GM23338 (cell line): ENCODE measurements at regions not wholly inside any gene's neighbourhood (a gene's known extent, or its start where the extent isn't known, plus 50 kb on each side); places are given as distances from the start of the nearest gene placed in this dataset.

ENCODE experiments used
- ATAC-seq: fragments of 200-7000 bp; cut with Tn5 transposase; 3 replicates; pipeline ENCODE4 v1.9.1; 2020
- DNase-seq: peaks from one replicate; pipeline ENCODE4 v3.0.0-alpha.2; 2015; ENCODE audit warnings: low spot score
- H2AFZ ChIP-seq: fragments of 200-600 bp; sonication (generic); 2 replicates; pipeline ENCODE4 v1.8.0; 2016; ENCODE audit warnings: antibody characterized with exemption, mild to moderate bottlenecking, moderate library complexity
- H3F3A ChIP-seq: fragments of 200-600 bp; sonication (generic); replicated peaks from 2 replicates; pipeline ENCODE4 v1.8.0; 2017; ENCODE audit warnings: antibody characterized with exemption, mixed run types, low read depth
- H3K27ac ChIP-seq: fragments of 200-600 bp; sonication (generic); 2 replicates; pipeline ENCODE4 v1.6.1; 2016; ENCODE audit warnings: low read depth
- H3K27me3 ChIP-seq: fragments of 200-600 bp; sonication (generic); 2 replicates; pipeline ENCODE4 v1.8.0; 2016; ENCODE audit warnings: mild to moderate bottlenecking, mixed run types, moderate library complexity; ENCODE audit not compliant: insufficient read depth
- H3K36me3 ChIP-seq: fragments of 200-600 bp; sonication (generic); 2 replicates; pipeline ENCODE4 v1.8.0; 2016; ENCODE audit warnings: mild to moderate bottlenecking; ENCODE audit not compliant: insufficient read depth
- H3K4me1 ChIP-seq: fragments of 200-600 bp; sonication (generic); 2 replicates; pipeline ENCODE4 v1.8.0; 2016; ENCODE audit warnings: mild to moderate bottlenecking, moderate library complexity; ENCODE audit not compliant: insufficient read depth
- H3K4me2 ChIP-seq: fragments of 200-600 bp; sonication (generic); 2 replicates; pipeline ENCODE4 v1.7.1; 2017; ENCODE audit warnings: mixed run types
- H3K4me3 ChIP-seq: fragments of 200-600 bp; sonication (generic); 2 replicates; pipeline ENCODE4 v1.6.1; 2016; ENCODE audit warnings: mixed run types
- H3K79me2 ChIP-seq: fragments of 200-600 bp; sonication (generic); replicated peaks from 2 replicates; pipeline ENCODE4 v1.8.0; 2017; ENCODE audit warnings: mild to moderate bottlenecking; ENCODE audit not compliant: insufficient read depth
- H3K9me2 ChIP-seq: fragments of 200-600 bp; sonication (generic); 2 replicates; pipeline ENCODE4 v1.8.0; 2017; ENCODE audit not compliant: insufficient read depth
- H4K20me1 ChIP-seq: fragments of 200-600 bp; sonication (generic); replicated peaks from 2 replicates; pipeline ENCODE4 v1.8.0; 2017; ENCODE audit warnings: mild to moderate bottlenecking; ENCODE audit not compliant: insufficient read depth
- H3K27ac Mint-ChIP-seq: 2 replicates; pipeline ENCODE4 v1.8.0; 2020; ENCODE audit warnings: inconsistent platforms, mild to moderate bottlenecking, moderate library complexity, mixed read lengths
- H3K27me3 Mint-ChIP-seq: 3 replicates; pipeline ENCODE4 v1.8.0; 2022; ENCODE audit warnings: low read depth, mild to moderate bottlenecking, moderate library complexity, mixed read lengths, inconsistent platforms; ENCODE audit not compliant: insufficient read depth, poor library complexity
- H3K36me3 Mint-ChIP-seq: 3 replicates; pipeline ENCODE4 v1.8.0; 2021; ENCODE audit warnings: low read depth, mild to moderate bottlenecking, inconsistent platforms, moderate library complexity, mixed read lengths
- H3K4me1 Mint-ChIP-seq: 3 replicates; pipeline ENCODE4 v1.8.0; 2020; ENCODE audit warnings: mild to moderate bottlenecking, inconsistent platforms, mixed read lengths
- H3K4me3 Mint-ChIP-seq: 3 replicates; pipeline ENCODE4 v1.8.0; 2021; ENCODE audit warnings: moderate library complexity, mild to moderate bottlenecking, inconsistent platforms, mixed read lengths
- H3K9me3 Mint-ChIP-seq: 3 replicates; pipeline ENCODE4 v1.8.0; 2020; ENCODE audit warnings: moderate library complexity, mild to moderate bottlenecking, inconsistent platforms, mixed read lengths
- CREB1 ChIP-seq: fragments of 250-450 bp; sonication (Bioruptor Pico); IDR thresholded peaks from 2 replicates; pipeline ENCODE4 v1.5.0; 2020; ENCODE audit warnings: low read depth, mild to moderate bottlenecking, moderate library complexity
- EZH2phosphoT487 ChIP-seq: fragments of 200-600 bp; sonication (generic); IDR thresholded peaks from one replicate; pipeline ENCODE4 v1.8.1; 2018; ENCODE audit warnings: antibody characterized with exemption; ENCODE audit not compliant: unreplicated experiment
- JUNB ChIP-seq: IDR thresholded peaks from one replicate; pipeline ENCODE4 v1.6.1; 2016; ENCODE audit warnings: antibody characterized with exemption; ENCODE audit not compliant: unreplicated experiment
- NANOG ChIP-seq: IDR thresholded peaks from 2 replicates; pipeline ENCODE4 v1.6.1; 2016; ENCODE audit warnings: antibody characterized with exemption, borderline replicate concordance
- STAT1 ChIP-seq: IDR thresholded peaks from one replicate; pipeline ENCODE4 v1.6.1; 2016; ENCODE audit warnings: antibody characterized with exemption; ENCODE audit not compliant: unreplicated experiment
- ZNF114 ChIP-seq: fragments of 250-450 bp; sonication (Bioruptor Pico); IDR thresholded peaks from 2 replicates; pipeline ENCODE4 v1.5.0; 2020; ENCODE audit warnings: mild to moderate bottlenecking, moderate library complexity
- ZNF331 ChIP-seq: fragments of 250-450 bp; sonication (Bioruptor Pico); IDR thresholded peaks from 2 replicates; pipeline ENCODE4 v1.5.0; 2020; ENCODE audit warnings: low read depth, mild to moderate bottlenecking, moderate library complexity
- TF ChIP-seq, protein P1 (sequence below): IDR thresholded peaks from 2 replicates; pipeline ENCODE4 v1.6.1; 2016; ENCODE audit warnings: antibody characterized with exemption
- TF ChIP-seq, protein P2 (sequence below): IDR thresholded peaks from one replicate; pipeline ENCODE4 v1.6.1; 2018; ENCODE audit warnings: antibody characterized with exemption; ENCODE audit not compliant: unreplicated experiment
- TF ChIP-seq, protein P3 (sequence below), 2 experiments: fragments of 200-600 bp in 1 of 2; sonication (generic) in 1 of 2; conservative IDR thresholded peaks; 2 replicates each; pipeline versions ENCODE4 v1.5.1 to v1.6.1; 2016 to 2017; ENCODE audit warnings: antibody characterized with exemption in 2 of 2, low read depth in 2 of 2, mild to moderate bottlenecking in 2 of 2, moderate library complexity in 1 of 2

DNA sequence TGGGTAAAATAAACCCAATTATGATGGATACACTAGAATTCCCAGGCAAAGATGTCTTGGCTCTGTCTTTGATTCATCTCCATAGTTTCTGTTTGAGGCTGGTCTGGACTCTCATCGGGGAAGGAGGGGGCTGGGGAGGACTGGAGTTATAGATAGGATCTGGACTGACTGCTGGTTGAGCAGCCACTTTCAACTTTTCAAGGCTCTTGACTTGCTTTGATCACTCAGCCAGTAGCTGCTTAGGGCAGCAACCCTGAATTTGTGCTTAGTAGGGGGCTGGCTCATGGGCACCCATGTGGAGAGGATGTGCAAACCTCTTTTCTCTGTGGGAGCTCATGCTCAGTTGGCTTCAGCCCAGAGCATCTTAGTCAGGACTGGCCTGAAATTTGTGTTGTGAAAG, 114.0 kb upstream of the NEDD9 start (continued):
- TF ChIP-seq, protein P1, sequence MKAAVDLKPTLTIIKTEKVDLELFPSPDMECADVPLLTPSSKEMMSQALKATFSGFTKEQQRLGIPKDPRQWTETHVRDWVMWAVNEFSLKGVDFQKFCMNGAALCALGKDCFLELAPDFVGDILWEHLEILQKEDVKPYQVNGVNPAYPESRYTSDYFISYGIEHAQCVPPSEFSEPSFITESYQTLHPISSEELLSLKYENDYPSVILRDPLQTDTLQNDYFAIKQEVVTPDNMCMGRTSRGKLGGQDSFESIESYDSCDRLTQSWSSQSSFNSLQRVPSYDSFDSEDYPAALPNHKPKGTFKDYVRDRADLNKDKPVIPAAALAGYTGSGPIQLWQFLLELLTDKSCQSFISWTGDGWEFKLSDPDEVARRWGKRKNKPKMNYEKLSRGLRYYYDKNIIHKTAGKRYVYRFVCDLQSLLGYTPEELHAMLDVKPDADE: no peak
- TF ChIP-seq CREB1 (CRISPR knock-in tag) (no peak), JUNB (no peak), STAT1 (no peak), ZNF114 (CRISPR knock-in tag) (no peak), NANOG (no peak), EZH2phosphoT487 (no peak), ZNF331 (CRISPR knock-in tag) (no peak)

DNA sequence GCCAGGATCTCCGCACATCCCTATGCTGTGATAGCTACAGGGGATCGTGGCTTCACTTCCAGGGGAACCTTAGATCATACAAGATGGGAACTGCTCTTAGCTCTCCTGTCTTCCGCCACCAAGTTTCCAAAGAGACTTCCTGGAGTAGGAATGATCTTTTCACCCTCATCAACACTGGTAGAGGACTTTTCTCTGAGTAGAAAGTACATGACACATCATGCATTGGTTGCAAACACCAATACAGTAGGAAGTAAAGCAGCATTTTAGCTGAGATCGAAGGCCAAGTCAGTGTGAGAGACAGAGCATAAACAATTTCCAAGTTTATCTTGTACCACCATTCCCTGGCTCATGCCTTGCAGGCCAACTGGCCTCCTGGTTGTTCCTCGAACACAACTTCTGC, 113.1 kb upstream of the NEDD9 start:
- H4K20me1 ChIP-seq: no peaks in the 10 kb centered on the region
- no peaks in the 10 kb centered on the region for H3K9me3 Mint-ChIP-seq
- H2AFZ ChIP-seq: no peak overlapping the region
- DNase-seq (no peak), ATAC-seq (no peak)
- H3K27me3 Mint-ChIP-seq: peaks cover 2% of the 10 kb centered on the region
- no peak overlapping the region for H3K27ac ChIP-seq
- peaks cover 16% of the 10 kb centered on the region; the same call in 1 of the 2 replicates for H3K9me2 ChIP-seq
- no peaks in the 10 kb centered on the region for H3K4me1 ChIP-seq
- no peaks in the 10 kb centered on the region for H3F3A ChIP-seq
- H3K79me2 ChIP-seq: no peaks in the 10 kb centered on the region
- no peaks in the 10 kb centered on the region for H3K27me3 ChIP-seq
- no peak overlapping the region for H3K4me2 ChIP-seq
- H3K4me1 Mint-ChIP-seq: no peaks in the 10 kb centered on the region
- no peaks in the 10 kb centered on the region for H3K36me3 Mint-ChIP-seq
- H3K36me3 ChIP-seq: no peaks in the 10 kb centered on the region
- H3K27ac Mint-ChIP-seq: no peak overlapping the region
- no peak overlapping the region for H3K4me3 Mint-ChIP-seq
- TF ChIP-seq, protein P1: no peak
- TF ChIP-seq JUNB (no peak), STAT1 (no peak), ZNF331 (CRISPR knock-in tag) (no peak)
- TF ChIP-seq, protein P2, sequence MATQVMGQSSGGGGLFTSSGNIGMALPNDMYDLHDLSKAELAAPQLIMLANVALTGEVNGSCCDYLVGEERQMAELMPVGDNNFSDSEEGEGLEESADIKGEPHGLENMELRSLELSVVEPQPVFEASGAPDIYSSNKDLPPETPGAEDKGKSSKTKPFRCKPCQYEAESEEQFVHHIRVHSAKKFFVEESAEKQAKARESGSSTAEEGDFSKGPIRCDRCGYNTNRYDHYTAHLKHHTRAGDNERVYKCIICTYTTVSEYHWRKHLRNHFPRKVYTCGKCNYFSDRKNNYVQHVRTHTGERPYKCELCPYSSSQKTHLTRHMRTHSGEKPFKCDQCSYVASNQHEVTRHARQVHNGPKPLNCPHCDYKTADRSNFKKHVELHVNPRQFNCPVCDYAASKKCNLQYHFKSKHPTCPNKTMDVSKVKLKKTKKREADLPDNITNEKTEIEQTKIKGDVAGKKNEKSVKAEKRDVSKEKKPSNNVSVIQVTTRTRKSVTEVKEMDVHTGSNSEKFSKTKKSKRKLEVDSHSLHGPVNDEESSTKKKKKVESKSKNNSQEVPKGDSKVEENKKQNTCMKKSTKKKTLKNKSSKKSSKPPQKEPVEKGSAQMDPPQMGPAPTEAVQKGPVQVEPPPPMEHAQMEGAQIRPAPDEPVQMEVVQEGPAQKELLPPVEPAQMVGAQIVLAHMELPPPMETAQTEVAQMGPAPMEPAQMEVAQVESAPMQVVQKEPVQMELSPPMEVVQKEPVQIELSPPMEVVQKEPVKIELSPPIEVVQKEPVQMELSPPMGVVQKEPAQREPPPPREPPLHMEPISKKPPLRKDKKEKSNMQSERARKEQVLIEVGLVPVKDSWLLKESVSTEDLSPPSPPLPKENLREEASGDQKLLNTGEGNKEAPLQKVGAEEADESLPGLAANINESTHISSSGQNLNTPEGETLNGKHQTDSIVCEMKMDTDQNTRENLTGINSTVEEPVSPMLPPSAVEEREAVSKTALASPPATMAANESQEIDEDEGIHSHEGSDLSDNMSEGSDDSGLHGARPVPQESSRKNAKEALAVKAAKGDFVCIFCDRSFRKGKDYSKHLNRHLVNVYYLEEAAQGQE: no peak
- TF ChIP-seq, protein P3, sequence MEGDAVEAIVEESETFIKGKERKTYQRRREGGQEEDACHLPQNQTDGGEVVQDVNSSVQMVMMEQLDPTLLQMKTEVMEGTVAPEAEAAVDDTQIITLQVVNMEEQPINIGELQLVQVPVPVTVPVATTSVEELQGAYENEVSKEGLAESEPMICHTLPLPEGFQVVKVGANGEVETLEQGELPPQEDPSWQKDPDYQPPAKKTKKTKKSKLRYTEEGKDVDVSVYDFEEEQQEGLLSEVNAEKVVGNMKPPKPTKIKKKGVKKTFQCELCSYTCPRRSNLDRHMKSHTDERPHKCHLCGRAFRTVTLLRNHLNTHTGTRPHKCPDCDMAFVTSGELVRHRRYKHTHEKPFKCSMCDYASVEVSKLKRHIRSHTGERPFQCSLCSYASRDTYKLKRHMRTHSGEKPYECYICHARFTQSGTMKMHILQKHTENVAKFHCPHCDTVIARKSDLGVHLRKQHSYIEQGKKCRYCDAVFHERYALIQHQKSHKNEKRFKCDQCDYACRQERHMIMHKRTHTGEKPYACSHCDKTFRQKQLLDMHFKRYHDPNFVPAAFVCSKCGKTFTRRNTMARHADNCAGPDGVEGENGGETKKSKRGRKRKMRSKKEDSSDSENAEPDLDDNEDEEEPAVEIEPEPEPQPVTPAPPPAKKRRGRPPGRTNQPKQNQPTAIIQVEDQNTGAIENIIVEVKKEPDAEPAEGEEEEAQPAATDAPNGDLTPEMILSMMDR (conservative IDR thresholded peaks at IDR 0.05; ENCODE audit: low read depth in 2 of 2): no peak
- no peak overlapping the region for H3K4me3 ChIP-seq
